ENCODE measurements at regions not wholly inside any gene's neighbourhood (a gene's known extent, or its start where the extent isn't known, plus 50 kb on each side); places are given as distances from the start of the nearest gene placed in this dataset.
A peak's percentile ranks its signal among the peaks of the same experiment; 100 is the strongest.

GRCh38 chr12:116504438-116504837 lies 54.7 kb upstream of the MAP1LC3B2 start:
- TF ChIP-seq CTCF (IDR thresholded peaks at IDR 0.05): no peak
- TF ChIP-seq POLR2A (IDR thresholded peaks at IDR 0.05): no peak
- Histone ChIP-seq H3K9me3 (replicated peaks in 1 of 3) (no peaks in the 10 kb centered on the region), H3K27me3 (no peaks in the 10 kb centered on the region), H3K4me3 (no peak overlapping the region), H3K36me3 (replicated peaks in 1 of 2) (no peaks in the 10 kb centered on the region), H3K27ac (no peak overlapping the region), H3K4me1 (replicated peaks in 1 of 2) (no peaks in the 10 kb centered on the region)
- intact Hi-C loops (cut with DNase I): no loop called here
- no peak for DNase-seq
- WGBS, 4 donors: 66 to 75% (median 72%) methylated on average over 4 of the region's 4 CpGs

GRCh38 chr12:116506697-116507064 lies 52.5 kb upstream of the MAP1LC3B2 start:
- Histone ChIP-seq H3K4me1 (replicated peaks in 1 of 2) (no peaks in the 10 kb centered on the region), H3K36me3 (replicated peaks in 1 of 2) (no peaks in the 10 kb centered on the region), H3K9me3 (replicated peaks in 1 of 3) (no peaks in the 10 kb centered on the region), H3K27me3 (no peaks in the 10 kb centered on the region), H3K4me3 (no peak overlapping the region), H3K27ac (no peak overlapping the region)
- TF ChIP-seq POLR2A (IDR thresholded peaks at IDR 0.05): no peak
- intact Hi-C loops (cut with DNase I): no loop called here
- no peak for DNase-seq
- WGBS, 4 donors: 68 to 89% (median 73%) methylated on average over 5 to 6 of the region's 6 CpGs

- intact Hi-C loops (cut with DNase I): no loop called here
- H3K36me3 ChIP-seq (replicated peaks in 1 of 2): no peaks in the 10 kb centered on the region
- no peak for TF ChIP-seq CTCF (IDR thresholded peaks at IDR 0.05)
- no peak for TF ChIP-seq POLR2A (IDR thresholded peaks at IDR 0.05)
- DNase-seq: peak in 2 of 7 donors; percentile 11 to 29
- H3K4me3 ChIP-seq: peak overlapping the region in 1 of 4 donors; percentile 51
- H3K4me1 ChIP-seq (replicated peaks in 1 of 2): no peaks in the 10 kb centered on the region
- H3K9me3 ChIP-seq (replicated peaks in 1 of 3): no peaks in the 10 kb centered on the region
- peak overlapping the region in 1 of 5 donors; percentile 55 for H3K27ac ChIP-seq
- H3K27me3 ChIP-seq: no peaks in the 10 kb centered on the region
- 7 to 23% (median 11%) methylated on average over 27 to 60 of the region's 60 CpGs for WGBS, 4 donors
Observed at GRCh38 chr12:116508145-116509121, 50.7 kb upstream of the MAP1LC3B2 start.

Small RNAs in the stretch of these regions (microRNA-seq; reads per million reads assigned to microRNA genes)
- 0 reads per million in 3 donors for gene MIR4472-2

Small RNAs in the stretch of these regions (small RNA-seq; reads per million reads assigned to genes)
- gene MIR4472-2: 0 reads per million in 2 donors

Data from adrenal gland (tissue), 9 donors.